Mesendoderm (in vitro differentiated cells): ENCODE measurements at regions not wholly inside any gene's neighbourhood (a gene's known extent, or its start where the extent isn't known, plus 50 kb on each side); places are given as distances from the start of the nearest gene placed in this dataset.

Source experiments
- DNase-seq: peaks from one replicate; pipeline ENCODE4 v3.0.0; 2013
- H2AK5ac ChIP-seq: 2 replicates; pipeline ENCODE4 v1.6.1; 2013; ENCODE audit warnings: low read length, inconsistent platforms
- H2BK120ac ChIP-seq: 2 replicates; pipeline ENCODE4 v1.6.1; 2013; ENCODE audit warnings: low read depth, mild to moderate bottlenecking, low read length, moderate library complexity, mixed read lengths
- H2BK15ac ChIP-seq: replicated peaks from 2 replicates; pipeline ENCODE4 v1.6.1; 2013; ENCODE audit warnings: low read depth, mild to moderate bottlenecking, moderate library complexity
- H2BK5ac ChIP-seq: 2 replicates; pipeline ENCODE4 v1.6.1; 2013; ENCODE audit warnings: low read length, inconsistent platforms
- H3K18ac ChIP-seq: 2 replicates; pipeline ENCODE4 v1.6.1; 2013; ENCODE audit warnings: mild to moderate bottlenecking, low read length, mixed read lengths
- H3K23ac ChIP-seq: one replicate; pipeline ENCODE4 v1.6.1; 2013; ENCODE audit warnings: low read length
- H3K27ac ChIP-seq: 2 replicates; pipeline ENCODE4 v1.5.1; 2013; ENCODE audit warnings: low read depth, mild to moderate bottlenecking, inconsistent platforms, low read length, moderate library complexity
- H3K27me3 ChIP-seq: 2 replicates; pipeline ENCODE4 v1.6.1; 2013; ENCODE audit warnings: low read length, control low read depth, mild to moderate bottlenecking, inconsistent platforms; ENCODE audit not compliant: insufficient read depth, poor library complexity
- H3K36me3 ChIP-seq: 2 replicates; pipeline ENCODE4 v1.6.1; 2013; ENCODE audit warnings: low read length, inconsistent platforms; ENCODE audit not compliant: control insufficient read depth, insufficient read depth
- H3K4ac ChIP-seq: one replicate; pipeline ENCODE4 v1.6.1; 2013; ENCODE audit warnings: low read depth, mild to moderate bottlenecking, low read length, moderate library complexity
- H3K4me1 ChIP-seq: 2 replicates; pipeline ENCODE4 v1.6.1; 2013; ENCODE audit warnings: low read depth, low read length, inconsistent platforms; ENCODE audit not compliant: control insufficient read depth
- H3K4me2 ChIP-seq: 2 replicates; pipeline ENCODE4 v1.6.1; 2013; ENCODE audit warnings: low read length
- H3K4me3 ChIP-seq: 2 replicates; pipeline ENCODE4 v1.5.1; 2013; ENCODE audit warnings: mild to moderate bottlenecking, low read length
- H3K56ac ChIP-seq: one replicate; pipeline ENCODE4 v1.6.1; 2013; ENCODE audit warnings: low read length
- H3K79me1 ChIP-seq: 2 replicates; pipeline ENCODE4 v1.6.1; 2013; ENCODE audit warnings: low read length, inconsistent platforms
- H3K79me2 ChIP-seq: 2 replicates; pipeline ENCODE4 v1.6.1; 2013; ENCODE audit warnings: mild to moderate bottlenecking, low read length; ENCODE audit not compliant: control insufficient read depth, insufficient read depth
- H3K9ac ChIP-seq: 2 replicates; pipeline ENCODE4 v1.6.1; 2013; ENCODE audit warnings: low read length, inconsistent platforms
- H4K5ac ChIP-seq: one replicate; pipeline ENCODE4 v1.6.1; 2013; ENCODE audit warnings: low read length
- H4K8ac ChIP-seq: one replicate; pipeline ENCODE4 v1.6.1; 2013; ENCODE audit warnings: low read depth, mild to moderate bottlenecking, control low read depth, low read length, moderate library complexity
- WGBS: extraction: QIAGEN DNeasy Blood & Tissue Kit; methylation state at CpG from one replicate; pipeline ENCODE4 v1.1.7; 2013; ENCODE audit warnings: low lambda C conversion rate, missing lambda C conversion rate; ENCODE audit not compliant: insufficient coverage; ENCODE audit errors: extremely low coverage; 5-methylcytosine and 5-hydroxymethylcytosine counted together

- no peak overlapping the region for H2BK15ac ChIP-seq
- H3K27me3 ChIP-seq: no peaks in the 10 kb centered on the region
- H3K27ac ChIP-seq: no peak overlapping the region
- no peak overlapping the region for H2BK5ac ChIP-seq
- H3K9ac ChIP-seq: no peak overlapping the region
- H3K4me1 ChIP-seq: peaks cover 2% of the 10 kb centered on the region
- DNase-seq: no peak
- no peaks in the 10 kb centered on the region for H3K36me3 ChIP-seq
- H4K5ac ChIP-seq: no peak overlapping the region
- H2BK120ac ChIP-seq: no peak overlapping the region
- no peak overlapping the region for H2AK5ac ChIP-seq
- no CpG with 5 or more reads among the region's 4 CpGs for WGBS
- H3K18ac ChIP-seq: no peak overlapping the region
- no peak overlapping the region for H4K8ac ChIP-seq
- H3K56ac ChIP-seq: no peak overlapping the region
- H3K4me2 ChIP-seq: no peak overlapping the region
- H3K4me3 ChIP-seq: no peak overlapping the region
- H3K79me2 ChIP-seq: no peaks in the 10 kb centered on the region
- no peaks in the 10 kb centered on the region for H3K79me1 ChIP-seq
- no peak overlapping the region for H3K4ac ChIP-seq
- H3K23ac ChIP-seq: no peak overlapping the region
These were observed 123.3 kb upstream of the NXT1 start for GRCh38 chr20:23227274-23227673.

- H3K23ac ChIP-seq: no peak overlapping the region
- no peak overlapping the region for H3K18ac ChIP-seq
- H3K56ac ChIP-seq: no peak overlapping the region
- no peak overlapping the region for H3K4me2 ChIP-seq
- H3K27me3 ChIP-seq: no peaks in the 10 kb centered on the region
- H3K79me2 ChIP-seq: no peaks in the 10 kb centered on the region
- H4K8ac ChIP-seq: no peak overlapping the region
- no peaks in the 10 kb centered on the region for H3K79me1 ChIP-seq
- H2BK120ac ChIP-seq: no peak overlapping the region
- no CpG with 5 or more reads among the region's 2 CpGs for WGBS
- no peak overlapping the region for H3K4ac ChIP-seq
- no peak overlapping the region for H2BK5ac ChIP-seq
- H2BK15ac ChIP-seq: no peak overlapping the region
- H4K5ac ChIP-seq: no peak overlapping the region
- H2AK5ac ChIP-seq: no peak overlapping the region
- no peak overlapping the region for H3K4me3 ChIP-seq
- no peak overlapping the region for H3K9ac ChIP-seq
- no peak overlapping the region for H3K27ac ChIP-seq
- peaks cover 2% of the 10 kb centered on the region for H3K4me1 ChIP-seq
- no peaks in the 10 kb centered on the region for H3K36me3 ChIP-seq
- no peak for DNase-seq
These were observed 123.9 kb upstream of the NXT1 start for GRCh38 chr20:23226612-23227265.

DNA sequence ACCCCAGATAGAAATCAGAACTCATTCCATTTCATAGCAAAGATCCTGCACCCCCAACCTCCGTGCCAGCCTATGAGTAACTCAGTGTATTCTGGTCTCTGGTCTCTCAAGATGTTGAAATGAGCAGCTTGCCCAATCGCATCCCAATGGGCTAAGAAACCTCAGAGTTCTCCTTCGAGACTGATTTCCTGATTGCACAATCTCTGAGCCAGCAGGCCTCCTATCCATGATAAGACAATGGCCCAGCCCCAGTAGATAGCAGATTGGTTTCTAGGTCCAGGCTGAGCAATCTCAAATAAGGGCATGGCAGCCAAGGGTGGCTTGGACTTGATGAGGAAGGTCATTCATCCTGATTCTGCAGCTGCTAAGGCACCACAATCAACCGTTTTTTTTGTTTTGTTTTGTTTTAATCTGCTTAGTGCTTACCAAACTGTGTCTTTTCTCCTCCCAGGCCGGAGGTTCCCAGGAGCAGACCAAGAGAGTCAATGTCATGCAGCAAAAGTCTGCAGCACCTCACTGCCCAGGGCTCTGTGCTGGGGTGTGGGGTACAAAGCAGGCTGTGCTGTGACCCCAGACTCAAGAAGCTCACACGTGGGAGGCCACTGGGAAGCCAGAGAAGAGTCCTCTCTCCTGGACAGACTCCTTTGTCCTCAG lies 125.1 kb upstream of the NXT1 start:
- Histone ChIP-seq H3K79me1 (no peaks in the 10 kb centered on the region), H2AK5ac (no peak overlapping the region), H3K18ac (no peak overlapping the region), H3K9ac (no peak overlapping the region), H3K23ac (no peak overlapping the region), H2BK5ac (no peak overlapping the region), H3K27me3 (no peaks in the 10 kb centered on the region), H3K79me2 (no peaks in the 10 kb centered on the region), H3K27ac (no peak overlapping the region), H2BK15ac (no peak overlapping the region), H4K5ac (no peak overlapping the region), H3K4ac (no peak overlapping the region), H2BK120ac (no peak overlapping the region), H3K36me3 (no peaks in the 10 kb centered on the region), H3K56ac (peak overlapping the region; percentile 49), H3K4me2 (no peak overlapping the region), H3K4me1 (peaks cover 2% of the 10 kb centered on the region), H3K4me3 (no peak overlapping the region), H4K8ac (no peak overlapping the region)
- DNase-seq: peak; percentile 67
- no CpG with 5 or more reads among the region's 6 CpGs for WGBS

GRCh38 chr20:23224806-23225205 lies 125.8 kb upstream of the NXT1 start:
- WGBS: no CpG with 5 or more reads among the region's 5 CpGs
- Histone ChIP-seq H2BK15ac (no peak overlapping the region), H3K27me3 (no peaks in the 10 kb centered on the region), H3K4ac (no peak overlapping the region), H3K9ac (no peak overlapping the region), H3K23ac (no peak overlapping the region), H3K79me1 (no peaks in the 10 kb centered on the region), H4K8ac (no peak overlapping the region), H3K4me3 (no peak overlapping the region), H3K4me1 (peaks cover 2% of the 10 kb centered on the region), H3K18ac (no peak overlapping the region), H2AK5ac (peak overlapping the region; percentile 62), H3K4me2 (no peak overlapping the region), H2BK5ac (no peak overlapping the region), H3K27ac (no peak overlapping the region), H3K79me2 (no peaks in the 10 kb centered on the region), H3K36me3 (no peaks in the 10 kb centered on the region), H3K56ac (no peak overlapping the region), H4K5ac (no peak overlapping the region), H2BK120ac (no peak overlapping the region)
- DNase-seq: no peak

DNA sequence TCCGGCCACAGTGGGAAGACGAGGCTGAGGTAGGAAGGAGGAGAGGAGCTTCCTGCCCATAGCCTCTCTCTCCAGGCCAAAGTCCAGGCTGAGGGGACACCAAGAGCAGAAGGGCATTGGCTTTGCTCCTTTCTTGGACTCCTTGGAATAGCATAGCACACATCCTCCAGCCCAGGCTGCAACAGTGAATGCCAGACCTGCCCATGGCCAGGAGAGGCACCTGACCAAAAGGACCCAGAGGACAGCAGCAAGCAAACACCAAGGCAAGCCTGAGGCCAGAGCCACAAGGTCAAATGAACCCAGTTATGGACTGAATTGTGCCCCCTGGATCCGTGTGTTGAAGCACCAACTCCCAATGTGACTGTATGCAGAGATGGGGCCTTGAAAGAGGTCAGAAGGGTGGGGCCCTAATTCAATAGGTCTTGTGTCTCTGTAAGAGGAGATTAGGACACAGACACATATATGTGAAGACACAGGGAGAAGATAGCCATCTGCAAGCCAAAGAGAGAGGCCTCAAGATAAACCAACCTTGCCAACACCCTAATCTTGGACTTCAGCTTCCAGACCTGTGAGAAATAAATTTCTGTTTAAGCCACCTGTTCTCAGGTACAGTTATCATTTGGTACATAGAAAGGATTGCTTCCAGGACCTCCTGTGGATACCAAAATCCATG lies 126.5 kb upstream of the NXT1 start:
- H3K4ac ChIP-seq: no peak overlapping the region
- no peak overlapping the region for H2AK5ac ChIP-seq
- H2BK5ac ChIP-seq: no peak overlapping the region
- no peak overlapping the region for H3K23ac ChIP-seq
- no peak overlapping the region for H3K4me2 ChIP-seq
- no peak overlapping the region for H2BK15ac ChIP-seq
- no peaks in the 10 kb centered on the region for H3K79me2 ChIP-seq
- peaks cover 2% of the 10 kb centered on the region for H3K4me1 ChIP-seq
- H3K79me1 ChIP-seq: no peaks in the 10 kb centered on the region
- H3K27me3 ChIP-seq: no peaks in the 10 kb centered on the region
- H2BK120ac ChIP-seq: no peak overlapping the region
- no peak overlapping the region for H3K18ac ChIP-seq
- H3K56ac ChIP-seq: no peak overlapping the region
- DNase-seq: no peak
- no peak overlapping the region for H4K5ac ChIP-seq
- H3K27ac ChIP-seq: no peak overlapping the region
- no CpG with 5 or more reads among the region's 3 CpGs for WGBS
- H4K8ac ChIP-seq: no peak overlapping the region
- H3K4me3 ChIP-seq: no peak overlapping the region
- H3K9ac ChIP-seq: no peak overlapping the region
- H3K36me3 ChIP-seq: no peaks in the 10 kb centered on the region
